DMS53 treated with DMSO at 0.1 percent for 48 hours (cell line): ENCODE measurements at regions not wholly inside any gene's neighbourhood (a gene's known extent, or its start where the extent isn't known, plus 50 kb on each side); places are given as distances from the start of the nearest gene placed in this dataset.
"Not testable (repeated sequence)": the region's sequence is repeated elsewhere in the genome, so short reads cannot be mapped to it uniquely, and the experiment has no call there.

ENCODE experiments used
- DNase-seq: peaks from one replicate; lab custom pipeline; 2025; ENCODE audit not compliant: unreplicated experiment; lab: John Stamatoyannopoulos, UW

- DNase-seq = no peak
Measured at GRCh38 chr6:167661552-167662044, 165.1 kb upstream of the AFDN start.

- DNase-seq = no peak
Measured at GRCh38 chr6:167662075-167662880, 164.4 kb upstream of the AFDN start.

DNA sequence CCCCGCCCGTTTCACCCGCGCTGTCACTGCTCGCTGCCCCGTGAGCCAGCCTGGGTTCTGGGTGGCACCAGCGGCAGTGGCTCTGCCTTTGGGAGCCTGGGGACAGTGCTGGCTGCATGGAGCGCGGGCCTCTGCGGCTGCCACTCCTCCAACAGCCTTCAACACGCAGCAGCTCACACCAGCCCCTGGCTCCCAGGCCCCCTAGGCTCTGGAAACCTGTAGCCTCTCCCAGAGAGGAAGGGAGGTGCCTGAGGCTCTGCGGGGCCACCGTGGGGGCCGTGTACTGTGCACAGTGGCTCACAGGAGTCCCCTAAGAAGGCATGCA is 163.9 kb upstream of the AFDN start:
- no peak for DNase-seq

DNA sequence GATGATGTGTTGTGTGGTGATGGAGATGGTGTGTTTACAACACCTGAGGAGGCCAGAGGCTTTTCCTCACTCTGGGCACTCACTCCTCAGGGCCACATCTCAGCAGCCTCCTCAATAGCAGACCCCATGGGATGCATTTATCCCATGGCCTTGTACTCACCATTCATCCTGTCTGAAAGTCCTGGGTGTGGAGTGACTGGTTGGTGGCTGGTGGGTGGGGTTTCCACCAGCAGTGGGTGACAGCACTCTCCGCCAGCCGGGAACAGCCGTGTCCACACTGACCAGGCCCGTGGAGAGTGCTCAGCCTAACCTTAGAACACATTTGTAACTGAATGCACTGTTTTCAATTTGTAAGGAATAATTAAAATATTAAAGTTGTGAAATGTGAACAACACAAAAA is 163.4 kb upstream of the AFDN start:
- DNase-seq = no peak

DNA sequence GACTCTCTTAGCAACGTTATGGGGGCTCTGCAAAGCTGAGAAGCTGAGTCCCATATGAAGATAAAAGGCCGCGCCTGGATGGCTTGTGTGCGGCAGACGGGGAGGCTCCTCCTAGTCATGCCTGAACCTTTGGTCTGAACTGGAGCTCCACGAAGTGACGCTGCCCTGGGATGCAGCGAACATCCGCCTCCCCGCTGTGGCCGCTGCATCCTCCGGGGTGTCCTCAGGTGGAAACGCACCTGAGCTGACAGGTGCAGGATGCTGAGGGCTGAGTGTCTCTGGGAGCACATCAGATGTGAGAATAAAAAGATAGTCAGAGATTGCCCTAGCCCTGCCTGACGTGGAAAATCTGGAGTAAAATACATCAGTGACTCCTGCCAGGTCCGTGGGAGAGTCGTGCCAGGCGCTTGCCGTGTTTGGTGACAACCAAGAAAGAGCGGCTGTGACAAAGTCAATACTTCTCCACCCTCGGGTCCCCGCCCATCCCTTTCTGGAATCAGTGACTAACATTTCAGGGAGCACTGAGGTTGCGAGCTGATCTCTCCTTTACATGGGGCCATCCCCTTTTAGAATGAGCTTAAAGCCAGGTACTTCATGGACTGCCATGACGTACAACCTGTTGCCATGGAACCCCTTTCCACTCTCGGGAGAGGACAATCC is 162.8 kb upstream of the AFDN start:
- no peak for DNase-seq

DNA sequence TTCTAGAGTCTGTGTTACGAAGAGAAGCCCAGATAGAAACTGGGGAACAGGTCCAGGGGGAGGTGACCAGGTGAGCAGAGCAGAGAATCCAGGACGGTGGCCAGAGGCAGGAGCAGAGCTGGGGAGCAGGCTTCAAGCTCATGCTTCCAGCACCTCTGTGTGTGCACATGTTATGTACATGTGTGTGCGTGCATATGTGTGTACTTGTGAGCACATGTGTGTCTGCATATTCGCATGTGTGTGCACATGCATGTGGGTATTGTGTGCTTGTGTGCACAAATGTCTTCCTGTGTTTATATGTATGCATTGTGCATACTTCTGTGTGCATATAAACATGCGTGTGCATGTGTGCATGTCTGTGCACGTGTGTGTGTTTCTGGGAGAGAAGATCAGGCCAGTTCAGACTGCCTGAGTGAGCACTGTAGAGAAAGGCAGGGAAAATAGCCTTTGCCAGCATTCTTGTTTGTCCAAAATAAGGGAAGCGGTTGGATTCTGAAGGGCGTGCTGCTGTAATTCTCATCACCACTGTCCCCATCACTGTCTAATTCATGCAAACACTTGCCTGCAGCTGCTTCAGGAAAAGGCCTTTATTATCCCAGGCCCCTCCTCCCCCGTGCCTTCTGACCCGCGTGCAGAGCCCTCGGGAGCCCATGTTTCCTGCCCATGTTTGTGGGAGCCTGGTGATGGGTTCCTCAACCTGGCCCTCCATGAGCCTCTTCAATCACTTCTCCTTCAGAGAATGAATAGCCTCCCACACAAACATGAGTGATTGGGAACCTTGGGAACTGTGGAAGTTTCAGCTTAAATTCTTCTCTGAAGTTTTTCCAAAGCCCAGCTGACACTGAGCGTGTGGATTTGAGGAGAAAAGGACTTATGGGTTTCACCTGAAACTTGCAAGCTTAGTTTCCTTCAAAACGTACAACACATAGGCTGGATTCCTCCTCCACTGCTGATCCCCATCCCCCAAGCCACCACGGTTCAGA is 161.7 kb upstream of the AFDN start:
- no peak for DNase-seq

DNA sequence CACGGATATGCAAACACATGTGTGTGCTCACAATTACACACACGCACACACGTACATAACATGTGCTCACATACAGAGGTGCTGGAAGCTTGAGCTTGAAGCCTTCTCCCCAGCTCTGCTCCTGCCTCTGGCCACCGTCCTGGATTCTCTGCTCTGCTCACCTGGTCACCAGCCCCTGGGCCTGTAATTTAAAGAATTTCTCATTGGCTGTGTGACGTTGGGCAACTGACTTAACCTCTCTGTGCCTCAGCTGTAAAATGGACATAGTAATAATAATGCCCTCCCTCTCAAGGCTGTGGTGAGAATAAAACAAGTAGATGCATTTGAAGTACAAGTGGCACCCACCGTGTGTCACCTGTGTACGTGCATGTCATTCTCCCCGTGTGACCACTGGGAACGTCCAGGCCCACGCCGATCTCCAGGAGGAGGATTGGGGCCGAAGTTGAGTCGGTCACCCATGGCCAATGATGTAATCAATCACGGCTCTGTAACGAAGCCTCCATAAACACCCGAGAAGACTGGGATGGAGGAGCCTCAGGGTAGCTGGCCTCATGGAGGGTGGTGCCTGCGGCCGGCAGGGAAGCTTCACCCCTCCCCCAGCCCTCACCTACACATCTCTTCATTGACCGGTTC is 160.9 kb upstream of the AFDN start:
- DNase-seq = no peak

DNA sequence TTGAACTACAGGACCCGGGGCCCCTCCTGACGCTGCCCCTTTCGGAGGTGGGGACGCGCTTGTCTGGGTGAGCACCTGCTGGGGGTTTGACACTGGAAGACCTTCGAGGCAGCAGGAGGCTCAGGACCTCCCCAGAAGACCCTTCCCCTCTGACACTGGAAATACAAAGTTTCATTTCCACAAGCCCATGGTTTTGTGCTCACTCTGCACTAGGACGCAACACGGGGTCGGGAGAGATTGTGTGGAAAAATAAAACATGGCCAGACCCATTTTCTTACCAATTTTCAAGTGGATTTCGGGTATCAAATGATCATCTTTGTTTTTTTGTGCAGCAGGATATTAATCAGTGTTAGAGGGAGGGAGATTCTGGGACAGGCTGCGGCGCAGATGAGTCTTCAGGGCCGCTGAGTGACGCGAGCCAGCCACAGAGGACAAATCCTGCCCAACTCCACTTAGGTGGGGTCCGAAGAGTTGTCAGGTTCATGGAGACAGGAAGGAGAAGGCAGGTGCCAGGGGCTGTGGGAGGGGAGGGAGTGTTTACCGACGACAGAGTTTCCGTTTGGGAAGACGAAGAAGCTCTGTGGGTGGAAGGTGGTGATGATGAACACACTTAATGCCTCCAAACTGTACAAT is 160.0 kb upstream of the AFDN start:
- no peak for DNase-seq

DNA sequence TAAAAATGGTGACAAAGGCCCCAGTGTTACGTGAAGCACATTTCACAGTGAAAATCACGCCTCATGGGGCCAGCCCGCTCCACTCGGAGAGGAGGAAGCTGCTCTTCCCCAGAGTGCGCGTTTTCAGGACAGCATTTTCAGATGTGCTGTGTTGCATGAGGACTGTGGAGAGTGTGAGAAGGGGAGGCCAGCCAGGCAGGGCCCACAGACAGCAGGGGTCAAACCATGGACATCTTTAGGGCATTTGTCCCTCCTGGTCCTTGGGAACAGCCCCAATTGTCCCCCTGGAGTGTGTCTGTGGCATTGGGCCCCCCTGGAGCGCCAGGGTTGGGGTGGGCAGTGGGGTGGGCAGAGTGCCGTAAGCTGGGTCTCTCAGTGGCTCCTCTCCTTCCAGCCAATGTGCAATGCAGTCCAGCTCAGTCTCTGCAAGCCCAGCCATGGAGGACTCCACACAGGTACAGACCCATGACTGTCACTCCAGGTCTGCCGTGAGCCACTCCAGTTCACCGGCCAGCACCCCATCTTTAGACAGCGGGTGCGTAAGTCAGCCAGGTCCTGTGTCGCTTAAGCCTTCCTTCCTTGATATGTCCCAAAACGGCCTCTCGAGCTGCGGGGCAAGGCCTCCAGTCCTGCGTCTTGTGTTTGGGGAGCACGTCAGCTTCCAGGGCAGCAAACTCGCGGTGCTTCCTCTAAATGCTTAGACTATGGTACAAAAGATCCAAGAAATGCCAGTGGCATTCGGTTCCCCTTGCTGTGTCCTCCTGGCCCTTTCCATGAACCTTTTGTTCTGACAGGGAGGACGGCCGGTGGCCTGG is 159.3 kb upstream of the AFDN start:
- DNase-seq = no peak

DNA sequence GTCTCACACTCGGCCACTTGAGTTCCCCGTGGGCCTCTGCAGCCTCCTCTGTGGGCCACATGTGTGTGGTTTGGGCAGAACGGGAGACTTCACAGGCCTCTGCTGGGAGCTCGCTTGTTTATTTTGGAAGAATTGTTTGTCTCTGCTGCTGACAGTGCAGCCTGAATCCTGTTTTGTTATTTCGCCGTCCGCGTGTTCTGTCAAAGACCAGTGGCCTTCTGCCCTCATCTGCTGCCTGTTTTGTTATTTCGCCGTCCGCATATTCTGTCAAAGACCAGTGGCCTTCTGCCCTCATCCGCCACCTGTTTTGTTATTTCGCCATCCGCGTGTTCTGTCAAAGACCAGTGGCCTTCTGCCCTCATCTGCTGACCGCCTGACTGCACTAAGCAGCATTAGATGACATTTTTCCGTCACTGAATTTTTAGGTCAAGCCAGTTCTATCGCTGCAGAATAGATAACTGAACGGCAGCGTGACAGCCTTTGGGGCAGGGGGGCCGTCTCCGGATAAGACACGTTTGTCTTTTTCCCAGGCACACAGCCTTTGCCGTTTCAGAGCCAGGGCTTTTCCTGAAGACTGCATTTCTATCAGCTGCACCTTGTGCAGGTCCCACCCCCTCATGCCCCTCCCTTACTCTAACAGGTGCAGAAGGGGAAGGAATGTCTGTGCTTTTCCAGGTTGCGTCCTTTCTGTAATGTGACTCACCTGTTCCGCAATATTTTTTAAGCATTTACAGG is 158.5 kb upstream of the AFDN start:
- no peak for DNase-seq

GRCh38 chr6:167668754-167669552 is 157.8 kb upstream of the AFDN start:
- no peak for DNase-seq

- DNase-seq = no peak
Measured at GRCh38 chr6:167669553-167669849, 157.2 kb upstream of the AFDN start.

GRCh38 chr6:167669870-167670802 is 156.6 kb upstream of the AFDN start:
- DNase-seq = no peak

GRCh38 chr6:167670938-167671338 is 155.8 kb upstream of the AFDN start:
- DNase-seq = no peak

GRCh38 chr6:167671379-167671976 is 155.2 kb upstream of the AFDN start:
- DNase-seq = not testable (repeated sequence)

- DNase-seq = no peak
Measured at GRCh38 chr6:167671977-167672687, 154.6 kb upstream of the AFDN start.
